ENCODE measurements at regions not wholly inside any gene's neighbourhood (a gene's known extent, or its start where the extent isn't known, plus 50 kb on each side); places are given as distances from the start of the nearest gene placed in this dataset.

GRCh38 chr4:63029380-63029779, 1379.9 kb downstream of the TECRL start:
- H3K27ac ChIP-seq = no peak overlapping the region
- ATAC-seq (no peak), DNase-seq (no peak)
- H3K36me3 ChIP-seq = no peaks in the 10 kb centered on the region
- peaks cover 0 to 9% of the 10 kb centered on the region in 2 donors for H3K9me3 ChIP-seq
- no peak for TF ChIP-seq CTCF (IDR thresholded peaks at IDR 0.05)
- H3K4me3 ChIP-seq = no peak overlapping the region
- H3K27me3 ChIP-seq = no peaks in the 10 kb centered on the region
- no peaks in the 10 kb centered on the region for H3K4me1 ChIP-seq
- intact Hi-C loops (cut with DNase I) = no loop called here

- Histone ChIP-seq H3K27me3 (no peaks in the 10 kb centered on the region), H3K4me3 (no peak overlapping the region), H3K9me3 (no peaks in the 10 kb centered on the region), H3K4me1 (no peaks in the 10 kb centered on the region), H3K36me3 (no peaks in the 10 kb centered on the region), H3K27ac (no peak overlapping the region)
- DNase-seq (no peak), ATAC-seq (no peak)
- no peak for TF ChIP-seq CTCF (IDR thresholded peaks at IDR 0.05)
- intact Hi-C loops (cut with DNase I) = no loop called here
These were observed 1388.6 kb downstream of the TECRL start for GRCh38 chr4:63020661-63021060.

- DNase-seq = no peak
- no peak for ATAC-seq
- no peak for TF ChIP-seq CTCF (IDR thresholded peaks at IDR 0.05)
- Histone ChIP-seq H3K27ac (no peak overlapping the region), H3K36me3 (no peaks in the 10 kb centered on the region), H3K9me3 (peaks cover 0 to 5% of the 10 kb centered on the region in 2 donors), H3K4me3 (no peak overlapping the region), H3K4me1 (no peaks in the 10 kb centered on the region), H3K27me3 (no peaks in the 10 kb centered on the region)
- intact Hi-C loops (cut with DNase I) = no loop called here
These were observed 1392.0 kb downstream of the TECRL start for GRCh38 chr4:63017300-63017699.

- H3K36me3 ChIP-seq = no peaks in the 10 kb centered on the region
- H3K4me3 ChIP-seq = no peak overlapping the region
- no peaks in the 10 kb centered on the region for H3K27me3 ChIP-seq
- H3K9me3 ChIP-seq = peaks cover 0 to 4% of the 10 kb centered on the region in 2 donors
- ATAC-seq (no peak), DNase-seq (no peak)
- no peaks in the 10 kb centered on the region for H3K4me1 ChIP-seq
- TF ChIP-seq CTCF (IDR thresholded peaks at IDR 0.05) = no peak
- intact Hi-C loops (cut with DNase I) = no loop called here
- no peak overlapping the region for H3K27ac ChIP-seq
These were observed 1438.4 kb downstream of the TECRL start for GRCh38 chr4:62970846-62971245.

GRCh38 chr4:62960415-62960814, 1448.8 kb downstream of the TECRL start:
- DNase-seq (no peak), ATAC-seq (no peak)
- no peaks in the 10 kb centered on the region for H3K4me1 ChIP-seq
- H3K36me3 ChIP-seq = no peaks in the 10 kb centered on the region
- no peaks in the 10 kb centered on the region for H3K27me3 ChIP-seq
- intact Hi-C loops (cut with DNase I) = no loop called here
- no peak overlapping the region for H3K27ac ChIP-seq
- H3K9me3 ChIP-seq = no peaks in the 10 kb centered on the region
- no peak overlapping the region for H3K4me3 ChIP-seq
- TF ChIP-seq CTCF (IDR thresholded peaks at IDR 0.05) = no peak
